Anterior cingulate cortex (tissue), 58 donors: ENCODE measurements at regions not wholly inside any gene's neighbourhood (a gene's known extent, or its start where the extent isn't known, plus 50 kb on each side); places are given as distances from the start of the nearest gene placed in this dataset.

Experiments
- DNase-seq, 58 donors: peaks; one replicate each; lab custom pipeline; 2025; lab: John Stamatoyannopoulos, UW

DNA sequence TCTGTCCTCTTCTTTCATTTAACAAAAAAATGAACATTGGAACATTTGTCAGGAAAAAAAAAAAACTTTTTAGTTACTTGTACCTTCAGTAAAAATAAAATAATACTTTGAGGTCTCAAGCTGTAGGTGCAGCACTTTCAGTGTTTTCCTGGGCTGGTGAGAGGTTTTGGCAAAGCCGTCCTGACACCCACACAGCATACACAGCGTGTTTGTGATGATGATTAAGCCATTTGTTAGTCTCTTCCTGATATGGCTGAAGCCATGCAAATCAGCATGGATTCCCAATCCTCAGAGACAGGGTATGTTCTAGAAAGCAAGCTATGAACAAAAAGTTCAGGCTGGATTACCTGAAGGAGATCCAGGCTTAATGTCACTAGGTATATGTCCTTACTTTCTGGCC is 236.8 kb downstream of the ZNF516 start:
- DNase-seq: no peak

DNA sequence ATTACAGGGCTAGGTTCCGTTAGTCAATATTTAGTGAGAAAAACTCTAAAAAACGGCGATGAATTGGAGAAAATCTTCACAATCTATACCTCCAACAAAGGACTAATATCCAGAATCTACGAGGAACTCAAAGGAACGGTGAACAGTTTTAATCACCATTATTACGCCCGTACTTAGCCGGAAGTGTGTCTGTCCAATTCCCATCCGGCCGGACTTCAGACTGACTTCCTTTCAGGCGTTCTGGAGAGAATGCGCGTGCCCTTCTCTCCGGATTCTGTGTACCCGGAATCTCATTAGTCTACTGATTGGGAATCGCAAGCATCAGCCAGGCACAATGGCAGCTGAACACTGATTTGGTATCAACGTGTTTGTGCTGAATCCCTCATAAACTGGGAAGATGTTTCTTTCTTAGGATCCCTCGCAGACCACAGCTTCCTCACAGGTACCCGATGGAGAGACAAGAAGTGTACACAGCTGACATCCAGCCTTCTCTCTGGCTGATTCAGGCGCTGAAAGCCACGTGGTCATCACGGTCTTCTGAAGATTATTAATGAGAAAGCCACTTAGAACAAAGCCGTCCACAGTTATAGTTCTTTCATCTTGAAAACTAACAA is 239.9 kb downstream of the ZNF516 start:
- no peak for DNase-seq

DNA sequence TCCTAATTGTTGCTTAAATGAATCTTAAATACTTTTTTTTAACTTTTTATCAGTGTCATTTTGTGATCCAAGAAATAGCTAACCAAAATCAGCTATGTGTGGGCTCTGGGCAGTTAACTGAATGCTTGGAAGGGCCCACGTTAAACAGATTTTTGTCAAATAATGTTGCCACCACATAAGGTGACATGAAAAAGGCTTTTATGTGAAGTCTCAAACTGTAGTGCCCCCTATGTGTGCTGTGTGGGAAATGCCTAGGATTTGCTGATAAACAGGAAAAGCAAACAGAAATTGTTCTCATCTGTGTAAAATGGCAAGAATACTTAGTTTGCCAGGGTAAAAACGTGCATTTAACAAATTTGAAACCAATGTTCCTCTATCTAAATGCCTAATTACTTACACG is 242.2 kb downstream of the ZNF516 start:
- DNase-seq: peak in 1 of 58 donors; percentile 7

DNA sequence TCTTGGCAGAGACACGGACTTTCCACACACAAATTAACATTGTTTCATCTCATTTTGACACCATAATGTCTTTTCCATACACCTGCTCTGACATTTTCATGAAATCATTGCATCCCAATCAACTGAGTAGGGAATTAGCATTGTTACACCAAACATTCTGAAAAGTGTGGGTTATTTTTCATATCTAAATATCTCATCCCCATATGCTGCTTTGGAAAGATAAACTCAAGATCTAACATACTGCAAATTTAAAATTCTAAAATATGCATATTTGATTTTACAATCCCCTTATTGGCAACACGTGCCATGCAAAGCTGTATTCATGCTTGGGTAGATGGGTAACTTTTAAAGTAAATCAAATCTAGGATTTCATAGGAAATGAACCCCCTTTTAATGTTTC is 242.9 kb downstream of the ZNF516 start:
- no peak for DNase-seq

DNA sequence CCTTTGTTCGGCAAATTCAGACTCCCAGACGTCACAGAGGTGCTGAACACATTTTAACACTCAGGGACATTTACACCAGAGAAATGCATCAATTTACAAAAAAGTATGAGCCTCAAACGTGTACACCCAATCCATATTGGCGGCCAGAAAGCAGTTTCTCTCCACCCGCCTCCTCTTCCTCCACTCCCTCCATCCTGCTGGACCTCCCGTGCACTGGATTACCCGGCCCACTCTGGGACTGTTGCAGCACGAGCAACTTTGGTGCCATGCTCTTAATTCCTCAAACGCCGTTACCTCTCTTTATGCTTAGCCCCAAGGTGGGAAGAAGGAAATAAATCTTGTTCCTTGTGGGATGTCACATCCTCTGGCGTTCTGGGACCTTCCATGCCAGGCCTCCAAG is 243.4 kb downstream of the ZNF516 start:
- no peak for DNase-seq

DNA sequence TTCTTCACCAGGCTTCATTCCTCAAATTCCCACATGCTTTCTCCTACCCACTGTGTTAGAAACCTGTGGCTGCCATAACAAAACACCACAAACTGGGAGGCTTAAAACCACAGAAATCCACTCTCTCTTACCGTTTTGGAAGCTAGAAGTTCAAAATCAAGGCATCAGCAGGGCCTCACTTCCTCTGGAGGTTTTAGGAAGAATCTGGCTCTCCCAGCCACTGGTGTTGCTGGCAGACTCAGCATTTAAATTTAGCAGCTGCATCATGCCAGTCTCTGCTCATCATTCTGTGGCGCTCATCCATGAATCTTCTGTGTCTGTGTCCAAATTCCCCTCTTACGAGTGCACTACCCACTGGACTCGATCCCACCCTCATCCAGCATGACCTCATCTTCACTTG is 248.5 kb downstream of the ZNF516 start:
- DNase-seq: no peak

DNA sequence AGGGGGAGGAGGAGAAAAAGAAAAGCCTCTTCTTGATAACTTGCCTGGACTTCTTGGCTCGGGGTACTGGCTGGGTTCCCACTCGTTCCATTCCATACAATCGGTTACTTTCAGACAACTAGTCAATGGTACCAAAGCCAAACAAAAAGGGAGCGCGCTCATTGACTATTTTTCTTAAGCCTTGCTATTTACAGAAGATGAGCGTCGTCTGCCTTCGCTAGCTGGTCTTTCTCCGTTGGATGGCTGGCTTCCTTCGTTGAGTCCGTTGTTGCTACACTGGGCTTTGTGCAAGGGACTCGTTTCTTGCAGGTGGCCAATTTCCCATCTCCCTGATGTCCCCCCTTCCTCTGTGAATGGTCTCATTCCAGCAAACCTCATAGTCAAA is 260.4 kb downstream of the ZNF516 start:
- DNase-seq: peak in 33 of 58 donors; percentile 3 to 77 (median 23)

DNA sequence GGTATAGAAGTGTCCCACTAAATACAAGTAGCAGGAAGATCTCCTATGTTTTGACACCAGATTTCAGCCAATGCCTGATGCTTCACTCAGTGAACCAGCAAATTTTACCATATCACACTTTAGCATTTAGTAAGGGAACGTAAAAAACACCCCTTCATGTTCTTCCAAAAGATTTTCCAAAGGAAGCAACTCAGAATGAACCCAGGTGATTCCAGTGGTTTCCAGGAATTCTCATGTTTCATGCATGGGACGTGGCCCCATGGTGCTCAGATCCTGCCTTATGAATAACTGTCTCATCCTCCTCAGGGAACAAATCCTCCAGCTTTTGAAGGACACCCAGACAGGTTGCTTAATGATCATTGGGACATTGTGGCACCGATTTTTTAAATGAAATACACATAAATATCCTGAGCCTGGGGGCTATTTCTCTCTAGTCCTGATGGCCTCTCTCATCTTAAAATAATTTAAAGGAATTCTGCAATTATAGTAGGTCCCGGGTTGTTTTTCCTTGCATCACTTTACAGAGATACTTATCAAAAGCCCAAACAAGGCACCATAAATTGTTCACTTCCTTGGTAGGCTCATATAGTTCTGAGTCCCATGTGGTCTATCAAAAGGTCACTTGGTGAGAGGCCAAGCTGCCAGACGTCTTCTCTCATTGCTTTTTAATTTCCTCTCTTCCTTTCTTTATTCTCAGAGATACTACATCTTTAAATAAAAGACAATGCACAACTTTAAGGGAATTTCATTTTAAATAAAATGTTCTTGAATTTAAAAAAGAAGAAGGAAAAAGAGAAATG is 261.0 kb downstream of the ZNF516 start:
- DNase-seq: no peak

DNA sequence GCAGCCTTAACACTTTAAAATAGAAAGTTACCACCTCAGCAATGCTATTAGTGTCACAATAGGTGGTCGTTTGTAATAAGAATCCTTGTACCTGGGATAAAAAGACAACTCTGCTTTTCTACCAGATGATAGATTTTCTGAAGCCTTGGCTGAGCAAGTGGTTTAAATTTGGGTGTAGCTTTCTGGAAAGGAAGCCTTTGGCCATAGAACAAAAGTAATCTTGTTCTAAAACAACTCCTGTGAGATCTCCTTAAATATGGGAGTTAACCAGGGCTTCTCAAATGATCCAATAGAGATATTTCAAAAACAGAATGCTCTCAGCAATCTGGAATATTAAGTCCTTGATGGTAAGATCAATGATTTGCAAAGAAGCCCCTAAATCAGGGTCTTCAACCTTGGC is 261.6 kb downstream of the ZNF516 start:
- DNase-seq: no peak

DNA sequence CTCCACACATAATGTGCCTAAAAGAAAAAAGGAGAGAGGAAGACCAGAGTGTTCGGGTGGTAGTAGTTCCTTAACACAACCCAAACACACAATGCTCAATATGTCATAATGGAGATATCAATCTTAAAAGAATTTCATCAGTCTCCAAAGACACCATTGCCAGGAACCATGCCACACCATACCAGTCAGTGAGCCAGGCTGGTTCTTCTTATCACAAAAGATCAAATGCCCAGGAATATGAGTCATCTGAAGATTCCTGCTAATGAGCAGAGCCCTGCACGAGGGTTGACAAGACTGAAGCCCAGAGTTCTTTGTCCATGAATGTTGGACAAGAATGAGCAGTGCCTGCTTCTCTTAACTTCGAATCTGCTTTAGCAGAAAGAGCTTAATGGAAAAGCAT is 262.3 kb downstream of the ZNF516 start:
- no peak for DNase-seq

DNA sequence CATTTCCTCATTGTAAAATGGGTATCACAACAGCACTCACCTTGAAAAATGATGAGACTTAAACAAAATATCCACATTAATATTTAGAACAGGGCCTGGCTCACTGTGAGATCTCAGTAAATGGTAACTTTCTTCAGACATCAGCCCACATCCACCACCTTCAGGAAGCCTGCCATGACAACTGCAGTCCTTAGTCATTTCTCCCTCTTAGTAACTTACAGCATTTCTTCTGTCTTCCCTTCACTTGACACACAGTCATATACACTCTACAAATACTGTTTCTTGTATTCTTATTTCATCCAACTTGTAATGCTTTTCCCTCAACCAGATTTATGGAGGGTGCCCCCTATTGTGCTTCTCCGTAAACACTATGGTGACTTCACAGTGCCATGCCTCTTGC is 263.0 kb downstream of the ZNF516 start:
- no peak for DNase-seq

DNA sequence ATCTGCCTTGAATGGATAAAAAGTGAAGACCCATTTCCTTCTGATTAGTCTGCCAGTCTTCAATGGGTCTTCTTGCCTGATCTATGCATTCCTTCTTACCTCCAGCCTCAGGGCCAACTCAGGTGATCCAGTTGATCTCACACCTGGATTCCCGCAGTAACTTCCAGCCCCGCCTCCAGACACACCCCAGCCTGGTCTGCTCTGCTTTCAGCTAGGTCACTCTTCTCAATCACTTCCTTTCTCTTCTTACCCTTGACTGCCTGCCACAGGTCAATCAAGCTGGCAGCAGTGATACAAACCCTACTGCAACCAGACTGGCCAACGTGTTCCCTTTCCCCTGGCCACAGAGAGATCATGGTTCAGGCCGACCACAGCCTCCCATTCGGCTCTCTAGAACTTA is 263.6 kb downstream of the ZNF516 start:
- no peak for DNase-seq

DNA sequence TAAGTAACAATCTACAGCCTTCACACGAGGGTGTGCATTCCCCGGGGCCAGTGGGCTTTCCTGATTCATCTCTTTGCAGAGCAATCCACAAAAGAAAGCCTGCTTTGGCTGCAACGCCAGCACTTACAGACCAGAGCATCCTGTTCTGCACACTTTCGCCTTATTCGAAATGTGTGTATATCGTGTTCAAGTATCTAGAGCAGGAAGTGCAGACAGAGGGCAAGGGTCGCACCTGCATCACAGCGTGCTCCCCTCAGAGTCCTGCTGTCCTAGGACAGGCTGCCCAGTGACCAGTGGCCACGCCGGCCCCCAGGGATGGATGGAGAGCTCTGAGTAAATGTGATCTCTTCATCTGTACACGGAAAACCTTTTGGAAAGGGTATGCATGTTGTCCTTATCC is 264.3 kb downstream of the ZNF516 start:
- no peak for DNase-seq

DNA sequence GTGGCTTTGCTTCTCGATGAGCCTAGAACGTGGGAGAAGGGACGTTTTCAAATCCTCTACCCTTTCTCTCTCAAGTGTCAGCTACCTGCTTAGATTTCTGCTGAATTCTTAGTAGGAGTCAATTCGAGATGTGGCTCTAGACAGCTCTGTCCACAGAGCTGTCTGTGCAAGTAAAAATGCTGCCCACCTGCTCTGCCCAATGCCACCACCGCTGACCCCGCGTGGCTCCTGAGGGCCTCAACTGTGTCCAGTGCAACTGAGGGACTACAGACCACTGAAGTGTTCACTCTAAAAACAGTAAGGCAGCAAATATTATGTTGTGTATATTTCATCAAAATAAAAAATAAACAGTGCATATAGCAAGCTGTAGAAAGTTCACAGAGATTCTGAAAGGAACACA is 266.3 kb downstream of the ZNF516 start:
- DNase-seq: no peak

DNA sequence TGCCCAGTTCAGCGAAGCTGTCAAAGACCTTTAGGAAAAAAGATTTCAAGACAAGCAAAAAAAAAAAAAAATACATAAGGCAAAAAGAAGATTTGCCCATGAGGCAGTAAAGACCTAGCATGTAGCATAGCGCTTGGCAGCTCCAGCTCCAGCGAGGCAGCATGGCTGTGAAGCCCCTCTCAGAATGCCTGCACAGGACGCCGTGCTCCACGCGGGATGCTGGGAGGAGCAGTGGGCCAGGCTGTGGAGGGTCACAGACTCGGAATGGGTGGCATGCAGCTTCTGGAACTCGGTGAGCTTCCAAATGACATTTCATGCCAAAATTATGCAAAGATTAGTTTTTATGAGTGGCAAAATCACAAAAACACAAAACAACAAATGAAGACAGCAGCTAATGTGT is 267.3 kb downstream of the ZNF516 start:
- no peak for DNase-seq

DNA sequence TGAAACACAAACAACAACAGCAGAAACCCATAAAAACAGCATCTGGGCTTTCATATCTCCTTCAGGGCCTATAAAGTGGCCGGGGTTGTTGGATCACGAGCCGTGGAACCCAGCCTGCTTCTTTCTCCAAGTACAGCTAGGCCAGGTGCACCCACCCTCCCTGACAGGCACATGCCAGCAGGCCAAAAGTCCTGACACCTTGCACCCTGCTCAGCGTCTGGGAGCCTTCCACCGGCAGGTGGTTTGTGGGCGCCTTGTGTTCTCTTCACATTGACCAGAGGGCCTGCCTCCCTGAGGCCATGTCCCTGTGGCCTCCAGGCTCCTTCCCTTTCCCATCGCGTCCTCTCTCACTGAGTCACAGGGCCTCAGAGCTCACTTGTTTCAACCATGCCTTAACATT is 271.6 kb downstream of the ZNF516 start:
- no peak for DNase-seq

DNA sequence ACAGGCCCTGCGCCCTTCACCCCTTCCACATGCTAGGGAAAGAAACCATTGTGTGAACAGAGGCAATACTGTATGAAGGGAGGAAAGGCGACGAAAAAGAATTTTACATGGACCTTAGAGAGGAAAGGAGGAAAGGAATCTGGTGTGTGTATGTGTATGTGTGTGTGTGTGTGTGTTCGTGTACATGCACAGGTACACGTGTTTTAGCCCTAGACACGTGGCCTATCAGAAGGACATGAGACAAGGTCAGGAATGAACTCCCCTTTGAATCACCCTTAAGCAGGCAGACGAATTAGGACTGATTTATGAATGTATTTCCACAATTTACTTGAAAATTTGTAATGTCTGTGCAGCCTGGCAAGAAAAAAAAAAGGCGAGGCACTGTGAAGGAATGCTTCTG is 276.0 kb downstream of the ZNF516 start:
- DNase-seq: no peak

DNA sequence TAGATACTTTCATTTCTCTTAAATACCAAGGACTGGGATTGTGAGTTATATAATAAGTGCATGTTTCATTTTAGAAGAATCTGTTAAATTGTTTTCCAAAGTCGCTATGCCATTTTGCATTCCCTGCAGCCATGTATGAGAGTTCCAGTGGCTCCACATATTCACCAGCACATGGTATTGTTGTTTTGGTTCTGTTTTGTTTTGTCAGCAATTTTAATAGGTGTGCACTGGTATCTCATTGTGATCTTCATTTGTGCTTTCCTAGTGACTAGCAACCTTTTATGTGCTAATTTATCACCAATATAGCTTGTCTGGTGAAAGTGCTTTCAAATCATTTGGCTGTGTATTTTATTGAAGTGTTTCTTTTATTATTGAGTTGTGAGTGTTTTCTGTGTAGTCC is 278.9 kb downstream of the ZNF516 start:
- no peak for DNase-seq

DNA sequence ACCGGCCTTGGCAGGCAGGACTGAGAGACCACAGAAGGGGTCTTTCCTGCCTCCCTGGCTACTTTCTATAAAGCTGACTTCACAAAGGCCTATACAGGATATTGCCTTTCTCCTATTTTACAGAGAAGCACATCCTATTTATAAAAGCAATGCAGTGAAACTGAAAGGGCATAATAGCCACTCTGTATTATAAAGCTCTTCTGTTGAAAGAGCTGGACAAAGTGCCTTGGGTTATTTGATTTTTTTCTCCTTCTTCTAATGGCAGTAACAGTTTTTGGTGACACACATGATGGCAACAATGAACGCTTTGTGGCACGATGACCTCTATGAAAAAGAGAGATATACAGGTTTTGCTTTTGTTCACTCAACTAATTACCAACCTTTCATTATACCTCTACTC is 281.1 kb downstream of the ZNF516 start:
- DNase-seq: no peak

DNA sequence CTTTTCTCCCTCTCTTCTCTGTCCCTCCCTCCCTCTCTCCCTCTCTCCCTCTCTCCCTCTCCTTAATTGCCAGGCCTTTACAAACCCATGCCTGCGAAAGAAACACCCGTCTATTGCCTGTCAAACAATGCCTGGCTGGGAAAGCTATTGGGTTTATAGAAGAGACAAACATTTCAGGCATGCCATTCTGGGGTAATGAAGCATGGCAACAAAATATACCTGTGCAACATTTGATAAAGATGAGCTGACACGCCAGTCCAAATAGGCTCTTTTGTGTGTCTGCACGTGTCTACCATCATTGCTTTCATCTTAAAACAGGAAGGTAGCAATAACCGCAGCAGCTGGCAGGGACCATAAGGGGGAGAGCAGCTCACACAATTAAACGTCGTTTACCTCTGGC is 282.1 kb downstream of the ZNF516 start:
- no peak for DNase-seq

DNA sequence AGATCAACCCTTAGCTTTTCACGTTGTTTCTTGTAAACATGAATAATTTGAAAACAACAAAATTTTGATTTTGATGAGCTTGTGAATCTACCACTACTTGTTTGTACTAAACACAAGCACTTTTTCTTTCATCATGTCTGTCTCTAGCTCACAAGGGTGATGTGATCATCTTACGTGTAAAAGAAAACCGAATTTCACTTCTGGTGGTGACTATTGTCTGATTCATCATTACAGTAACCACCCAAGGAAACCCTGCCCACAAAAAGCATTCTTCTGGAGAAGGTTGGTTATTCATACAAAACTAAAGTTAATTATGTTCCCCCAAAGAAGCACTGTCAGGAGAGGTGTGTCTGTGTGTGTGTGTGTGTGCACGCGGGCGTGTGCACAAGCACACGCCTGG is 285.4 kb downstream of the ZNF516 start:
- no peak for DNase-seq

DNA sequence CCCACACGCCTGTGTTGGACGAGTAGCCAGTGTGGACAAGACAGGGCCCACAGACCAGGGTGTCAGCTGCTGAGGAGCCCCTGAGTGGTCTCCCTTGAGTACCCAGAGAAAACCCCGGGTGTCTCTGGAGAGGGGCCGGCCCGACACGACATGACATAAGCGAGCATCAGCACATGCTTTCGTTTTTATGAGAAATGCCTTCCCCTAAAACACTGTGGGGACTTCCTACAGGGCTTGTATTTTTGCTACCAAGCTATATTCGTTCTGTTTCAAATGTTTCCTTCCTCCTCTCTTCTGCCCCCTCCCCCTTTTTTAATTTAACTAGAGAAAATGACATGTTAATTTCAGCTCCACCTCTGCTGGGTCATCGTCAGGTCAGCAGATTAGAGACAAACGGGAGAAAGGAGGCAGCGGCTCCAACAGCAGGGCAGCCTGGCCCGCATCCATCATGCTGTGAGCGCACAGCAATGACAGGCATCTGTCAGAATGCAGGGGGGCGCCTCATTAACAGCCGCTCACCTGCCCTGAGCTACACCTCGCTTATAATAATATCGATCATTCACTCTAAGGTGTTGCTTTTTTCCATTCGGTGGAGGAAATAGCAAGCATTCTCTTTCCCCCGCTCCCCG is 286.2 kb downstream of the ZNF516 start:
- no peak for DNase-seq
